C4-2B (cell line): ENCODE measurements at regions not wholly inside any gene's neighbourhood (a gene's known extent, or its start where the extent isn't known, plus 50 kb on each side); places are given as distances from the start of the nearest gene placed in this dataset.
"Not testable (repeated sequence)": the region's sequence is repeated elsewhere in the genome, so short reads cannot be mapped to it uniquely, and the experiment has no call there.

ENCODE experiments used
- CTCF ChIP-seq: fragments of 450-650 bp; conservative IDR thresholded peaks from 2 replicates; pipeline ENCODE4 v1.5.1; 2017; ENCODE audit warnings: mild to moderate bottlenecking
- ZFX ChIP-seq: fragments of 450-650 bp; IDR thresholded peaks from 2 replicates; pipeline ENCODE4 v1.6.1; 2017

- TF ChIP-seq CTCF, ZFX: not testable (repeated sequence)
These were observed 1748.4 kb upstream of the TPTE start for GRCh38 chr21:8772910-8773514.
